GM12875 (cell line): ENCODE measurements at regions not wholly inside any gene's neighbourhood (a gene's known extent, or its start where the extent isn't known, plus 50 kb on each side); places are given as distances from the start of the nearest gene placed in this dataset.

ENCODE experiments used
- H3K4me3 ChIP-seq: one replicate; pipeline ENCODE4 v1.5.1; 2011; ENCODE audit warnings: low read depth, low read length, control low read depth
- TF ChIP-seq, protein P1 (sequence below): IDR thresholded peaks from 2 replicates; pipeline ENCODE4 v1.5.1; 2011; ENCODE audit warnings: low read depth, mild to moderate bottlenecking, control low read depth, inconsistent platforms, low read length, moderate library complexity, borderline replicate concordance; ENCODE audit not compliant: insufficient read depth

- TF ChIP-seq, protein P1, sequence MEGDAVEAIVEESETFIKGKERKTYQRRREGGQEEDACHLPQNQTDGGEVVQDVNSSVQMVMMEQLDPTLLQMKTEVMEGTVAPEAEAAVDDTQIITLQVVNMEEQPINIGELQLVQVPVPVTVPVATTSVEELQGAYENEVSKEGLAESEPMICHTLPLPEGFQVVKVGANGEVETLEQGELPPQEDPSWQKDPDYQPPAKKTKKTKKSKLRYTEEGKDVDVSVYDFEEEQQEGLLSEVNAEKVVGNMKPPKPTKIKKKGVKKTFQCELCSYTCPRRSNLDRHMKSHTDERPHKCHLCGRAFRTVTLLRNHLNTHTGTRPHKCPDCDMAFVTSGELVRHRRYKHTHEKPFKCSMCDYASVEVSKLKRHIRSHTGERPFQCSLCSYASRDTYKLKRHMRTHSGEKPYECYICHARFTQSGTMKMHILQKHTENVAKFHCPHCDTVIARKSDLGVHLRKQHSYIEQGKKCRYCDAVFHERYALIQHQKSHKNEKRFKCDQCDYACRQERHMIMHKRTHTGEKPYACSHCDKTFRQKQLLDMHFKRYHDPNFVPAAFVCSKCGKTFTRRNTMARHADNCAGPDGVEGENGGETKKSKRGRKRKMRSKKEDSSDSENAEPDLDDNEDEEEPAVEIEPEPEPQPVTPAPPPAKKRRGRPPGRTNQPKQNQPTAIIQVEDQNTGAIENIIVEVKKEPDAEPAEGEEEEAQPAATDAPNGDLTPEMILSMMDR: no peak
- H3K4me3 ChIP-seq: no peak overlapping the region
Observed at GRCh38 chr5:6175172-6175854, 203.0 kb downstream of the MED10 start.

DNA sequence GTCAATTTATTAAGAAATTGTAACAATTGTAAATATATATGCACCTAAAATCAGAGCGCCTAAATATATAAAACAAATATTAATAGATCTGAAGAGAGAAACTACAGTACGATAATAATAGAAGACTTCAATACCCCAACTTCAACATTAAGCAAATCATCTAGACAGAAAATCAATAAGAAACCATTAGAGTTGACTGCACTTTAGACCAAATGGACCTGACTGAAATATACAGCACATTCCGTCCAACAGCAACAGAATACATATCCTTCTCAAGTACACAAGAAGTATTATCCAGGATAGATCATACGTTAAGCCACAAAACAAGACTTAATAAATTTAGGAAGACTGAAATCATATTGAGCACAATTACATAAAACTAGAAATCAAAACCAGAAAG, 208.7 kb downstream of the MED10 start:
- no peak overlapping the region for H3K4me3 ChIP-seq
- TF ChIP-seq, protein P1: no peak

DNA sequence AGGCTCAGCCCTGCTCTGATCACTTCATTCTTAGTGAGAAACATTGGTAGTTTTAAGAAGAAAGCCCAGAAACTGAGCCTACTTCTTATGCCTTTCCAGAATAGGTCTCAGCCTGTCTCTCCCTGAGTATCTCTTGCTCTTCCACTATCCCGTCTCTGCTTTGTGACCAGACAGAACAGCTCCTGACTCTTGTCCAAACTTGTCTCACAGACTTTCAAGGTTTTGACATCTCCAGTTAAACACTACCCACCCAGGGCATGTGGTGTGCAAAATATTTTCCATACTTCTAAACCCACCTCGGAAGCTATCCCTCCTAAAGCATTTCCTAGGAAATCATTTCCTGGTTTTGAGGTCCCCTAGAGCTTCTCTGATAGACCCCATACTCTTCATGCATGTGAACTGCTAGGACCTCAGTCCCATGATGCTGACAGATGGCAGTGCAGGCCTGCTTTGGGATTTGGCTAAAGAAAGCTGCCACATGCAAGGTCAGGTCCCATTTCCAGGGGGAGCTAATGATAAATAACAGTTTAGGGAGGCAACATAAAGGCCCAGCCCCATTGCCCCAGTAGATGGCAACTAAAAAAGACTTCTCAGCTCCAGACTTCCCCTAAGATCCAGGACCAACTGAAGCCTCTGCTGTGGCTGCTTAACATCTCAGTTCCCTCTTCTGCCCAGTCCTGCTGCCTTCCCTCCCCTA, 211.5 kb downstream of the MED10 start:
- TF ChIP-seq, protein P1: no peak
- H3K4me3 ChIP-seq: no peak overlapping the region

DNA sequence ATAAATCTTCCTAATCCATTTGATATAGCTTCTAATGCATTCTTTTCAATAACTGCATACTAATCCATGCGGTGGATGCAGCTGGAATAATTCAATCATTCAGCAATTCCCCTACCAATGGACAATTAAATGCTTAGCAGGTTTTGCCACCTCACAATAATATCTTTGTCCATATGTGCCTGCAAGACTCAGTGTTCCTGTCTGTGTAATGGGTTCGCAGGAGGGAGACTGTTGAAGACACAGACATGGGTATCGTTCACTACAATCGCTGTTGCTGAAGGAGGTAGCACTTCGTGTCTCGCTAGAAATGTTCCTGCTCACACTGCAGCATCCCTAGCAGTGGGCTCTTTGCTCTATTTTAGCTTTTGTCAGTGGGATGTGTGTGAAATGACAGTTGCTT, 214.4 kb downstream of the MED10 start:
- TF ChIP-seq, protein P1: no peak

DNA sequence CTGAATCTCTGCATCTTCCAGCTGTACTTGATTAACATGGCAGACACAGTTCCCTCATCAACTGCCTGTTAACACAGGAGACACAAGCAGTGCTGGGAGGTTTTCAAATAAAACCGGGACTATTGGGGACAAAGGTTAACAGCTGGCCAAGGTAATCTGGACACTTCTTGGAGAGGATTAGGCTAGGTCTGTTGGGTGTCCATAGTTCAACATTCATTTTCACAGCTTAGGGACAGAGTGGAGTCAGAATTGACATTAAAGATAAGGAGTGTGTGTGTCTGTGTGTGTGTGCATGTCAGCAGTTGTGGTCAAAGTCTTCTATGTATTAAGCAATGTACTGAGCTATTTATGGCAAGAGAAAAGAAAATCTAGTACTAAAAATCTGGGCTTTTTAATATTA, 216.2 kb downstream of the MED10 start:
- no peak overlapping the region for H3K4me3 ChIP-seq
- TF ChIP-seq, protein P1: no peak

More for the DNA sequence above, 214.4 kb downstream of the MED10 start:
- no peak overlapping the region for H3K4me3 ChIP-seq

GRCh38 chr5:6161257-6161656, 217.1 kb downstream of the MED10 start:
- TF ChIP-seq, protein P1: no peak
- H3K4me3 ChIP-seq: no peak overlapping the region

GRCh38 chr5:6159832-6160430, 218.4 kb downstream of the MED10 start:
- TF ChIP-seq, protein P1: no peak
- no peak overlapping the region for H3K4me3 ChIP-seq
